ENCODE measurements at regions not wholly inside any gene's neighbourhood (a gene's known extent, or its start where the extent isn't known, plus 50 kb on each side); places are given as distances from the start of the nearest gene placed in this dataset.
"Not testable (repeated sequence)": the region's sequence is repeated elsewhere in the genome, so short reads cannot be mapped to it uniquely, and the experiment has no call there.

DNA sequence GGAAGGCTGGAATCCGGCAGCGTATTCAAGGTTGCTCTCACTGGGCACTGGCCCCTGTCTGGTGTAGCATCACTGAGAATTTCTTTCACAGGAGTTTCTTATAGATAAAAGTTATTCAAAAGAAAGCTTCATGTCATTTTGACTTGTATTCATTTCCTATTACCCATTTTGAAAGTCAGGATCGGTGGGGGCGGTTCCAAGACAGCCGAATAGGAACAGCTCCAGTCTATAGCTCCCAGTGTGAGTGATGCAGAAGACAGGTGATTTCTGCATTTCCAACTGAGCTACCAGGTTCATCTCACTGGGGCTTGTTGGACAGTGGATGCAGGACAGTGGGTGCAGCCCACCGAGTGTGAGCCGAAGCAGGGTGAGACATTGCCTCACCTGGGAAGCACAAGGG, 51.5 kb upstream of the CDC42EP3 start:
- DNase-seq (ENCODE audit: low read depth) = not testable (repeated sequence)

DNA sequence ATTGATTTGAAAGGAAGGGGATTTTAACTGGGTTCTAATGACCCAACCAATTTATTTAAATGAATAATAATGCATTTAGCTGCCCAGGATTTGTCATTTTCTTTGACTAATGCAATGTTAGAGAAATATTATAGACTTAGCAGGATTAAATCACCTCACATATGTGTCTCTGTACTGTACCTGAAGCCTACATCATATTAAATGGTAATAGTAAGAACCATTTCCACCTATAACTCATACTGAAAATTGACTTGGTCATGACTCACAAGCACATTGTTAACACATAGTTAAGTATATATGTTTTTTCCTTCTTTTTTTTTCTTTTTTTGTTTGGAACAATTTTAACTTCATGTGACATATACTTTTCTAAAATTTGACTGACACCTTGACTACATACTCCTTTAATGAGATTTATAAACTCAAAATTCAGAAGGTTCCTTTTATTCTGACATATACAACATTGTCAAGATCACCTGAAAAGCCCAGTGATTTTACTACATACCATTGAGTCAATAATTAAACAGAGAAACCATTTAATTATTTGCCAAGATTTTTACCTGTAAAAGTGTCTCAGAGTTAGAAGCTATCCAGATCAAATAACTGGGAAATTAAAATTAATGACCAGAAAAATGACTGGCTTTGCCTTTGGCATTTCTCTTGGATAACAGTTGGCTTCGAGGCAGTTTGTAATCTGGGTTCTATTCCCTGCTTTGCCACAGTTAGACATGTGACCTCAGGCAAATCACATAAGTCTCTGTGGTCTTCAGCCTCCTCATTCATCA, 58.8 kb upstream of the CDC42EP3 start:
- DNase-seq (ENCODE audit: low read depth) = no peak

DNA sequence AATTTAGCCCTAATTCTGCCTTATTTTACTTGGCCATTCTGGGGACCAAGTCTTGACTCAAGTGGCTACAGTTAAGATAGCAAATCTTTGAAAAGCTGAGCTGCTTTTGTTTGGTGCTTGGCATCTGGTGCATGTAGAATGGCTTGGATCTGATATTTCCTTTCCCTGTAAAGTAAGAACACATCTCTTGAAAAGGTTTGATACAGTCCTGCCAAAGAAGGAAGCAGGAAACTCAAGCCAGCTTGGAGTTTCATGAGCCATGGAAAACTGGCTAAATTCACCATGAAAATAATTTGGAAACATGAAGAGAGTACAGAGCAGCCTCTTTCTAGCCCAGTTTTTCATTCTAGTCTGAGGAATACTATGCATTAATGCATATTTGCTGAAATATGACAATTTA, 61.0 kb upstream of the CDC42EP3 start:
- DNase-seq (ENCODE audit: low read depth) = not testable (repeated sequence)

DNA sequence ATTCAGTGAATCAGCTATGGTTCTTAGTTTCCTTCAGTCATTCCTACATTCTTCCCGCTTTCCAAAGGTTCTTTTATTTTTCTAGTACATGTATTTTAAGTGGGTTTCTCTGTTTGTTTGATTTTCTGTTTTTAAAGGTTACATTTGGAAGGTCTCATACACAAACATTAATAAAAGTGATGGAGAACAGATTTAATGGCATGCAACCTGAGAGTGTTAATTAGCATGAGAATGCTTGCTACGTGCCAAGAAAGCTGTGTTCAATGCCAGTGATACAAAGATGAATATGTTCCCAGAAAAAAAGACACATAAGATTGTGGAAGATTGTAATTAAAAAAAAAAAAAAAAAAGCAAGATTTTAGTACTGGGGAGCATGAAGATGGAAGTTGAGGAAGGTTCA, 61.8 kb upstream of the CDC42EP3 start:
- DNase-seq (ENCODE audit: low read depth) = no peak

DNA sequence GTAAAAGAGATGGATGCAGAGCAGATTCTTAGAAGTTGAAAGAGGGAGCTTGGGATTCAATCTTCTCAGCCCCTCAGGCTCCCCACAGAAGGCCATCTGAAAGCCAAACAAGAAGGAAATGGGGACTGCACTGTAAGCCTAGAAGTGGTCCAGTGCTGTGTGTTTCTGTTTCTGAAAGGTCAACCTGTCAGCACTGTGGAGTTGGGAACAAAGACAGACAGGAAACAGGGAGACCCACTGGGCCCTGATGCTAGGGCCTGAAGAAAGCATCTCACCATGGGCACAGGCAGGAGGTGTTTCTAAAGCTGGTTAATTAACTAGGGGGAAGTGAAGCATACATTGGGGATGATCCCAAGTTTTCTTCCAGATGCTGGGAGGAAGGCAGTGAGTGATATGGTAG, 62.5 kb upstream of the CDC42EP3 start:
- not testable (repeated sequence) for DNase-seq (ENCODE audit: low read depth)

DNA sequence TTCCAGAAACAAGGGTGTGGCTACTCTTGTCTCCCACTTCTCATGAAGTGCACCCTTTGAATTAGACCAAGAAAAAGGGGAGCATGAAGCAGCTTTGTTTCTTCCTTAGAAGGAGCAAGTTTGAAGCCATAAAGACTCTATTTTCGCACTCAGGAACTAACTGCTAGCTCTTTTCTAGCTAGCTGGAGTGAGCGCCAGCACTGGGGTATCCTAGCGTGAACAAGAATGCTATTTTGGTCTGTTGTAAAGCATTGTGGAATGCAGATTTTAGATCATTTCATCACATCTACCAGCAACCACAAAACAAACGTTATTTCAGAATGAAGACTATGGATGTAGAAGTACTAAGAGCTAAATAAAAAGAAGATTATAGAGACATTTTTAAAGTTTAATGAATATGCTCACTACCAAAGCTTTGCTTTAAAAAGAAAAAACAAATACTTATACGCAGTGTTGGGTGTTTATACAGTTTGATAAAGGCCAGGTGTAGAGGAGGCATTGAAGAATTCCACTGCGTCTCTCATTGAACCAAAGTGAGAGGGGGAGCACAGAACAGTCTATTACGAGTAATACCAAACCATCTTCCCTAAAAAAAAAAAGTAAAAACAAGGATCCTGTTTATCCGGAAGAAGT, 63.6 kb upstream of the CDC42EP3 start:
- DNase-seq (ENCODE audit: low read depth) = not testable (repeated sequence)

DNA sequence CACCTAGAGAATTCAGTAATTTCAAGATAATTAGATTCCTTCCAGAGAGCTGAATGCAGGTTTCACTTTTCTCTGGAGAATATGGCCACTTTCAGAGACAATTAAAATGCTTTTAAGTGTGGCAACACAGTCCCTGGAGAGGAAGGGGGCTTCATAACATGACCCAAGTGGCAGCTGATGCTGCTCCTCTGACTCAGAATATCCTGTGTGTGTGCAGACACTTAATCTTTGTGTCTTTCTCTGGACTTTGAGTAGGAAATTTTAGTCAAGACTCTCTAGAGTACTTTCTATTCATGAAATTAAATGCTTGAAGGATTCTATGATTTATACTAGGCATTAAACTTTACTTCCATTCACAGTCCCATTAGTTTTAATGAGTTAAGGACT, 64.1 kb upstream of the CDC42EP3 start:
- not testable (repeated sequence) for DNase-seq (ENCODE audit: low read depth)

DNA sequence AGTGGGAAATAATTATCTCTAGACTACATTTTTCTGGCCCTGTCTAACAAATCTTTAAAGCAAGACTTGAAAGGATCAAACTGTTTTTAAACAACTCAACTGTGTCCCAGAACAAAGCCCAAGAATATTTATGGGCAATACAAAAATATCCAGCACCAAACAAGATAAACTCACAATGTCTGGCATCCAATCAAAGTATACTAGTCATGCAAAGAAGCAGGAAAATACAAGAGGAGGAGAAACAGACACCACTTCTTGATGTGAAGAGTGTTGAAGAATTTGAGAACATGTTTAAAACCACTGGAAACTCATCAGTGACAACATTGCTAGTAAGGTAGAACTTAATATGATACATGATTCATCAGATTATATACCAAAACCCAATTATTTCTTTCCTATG, 66.1 kb upstream of the CDC42EP3 start:
- DNase-seq (ENCODE audit: low read depth) = no peak

DNA sequence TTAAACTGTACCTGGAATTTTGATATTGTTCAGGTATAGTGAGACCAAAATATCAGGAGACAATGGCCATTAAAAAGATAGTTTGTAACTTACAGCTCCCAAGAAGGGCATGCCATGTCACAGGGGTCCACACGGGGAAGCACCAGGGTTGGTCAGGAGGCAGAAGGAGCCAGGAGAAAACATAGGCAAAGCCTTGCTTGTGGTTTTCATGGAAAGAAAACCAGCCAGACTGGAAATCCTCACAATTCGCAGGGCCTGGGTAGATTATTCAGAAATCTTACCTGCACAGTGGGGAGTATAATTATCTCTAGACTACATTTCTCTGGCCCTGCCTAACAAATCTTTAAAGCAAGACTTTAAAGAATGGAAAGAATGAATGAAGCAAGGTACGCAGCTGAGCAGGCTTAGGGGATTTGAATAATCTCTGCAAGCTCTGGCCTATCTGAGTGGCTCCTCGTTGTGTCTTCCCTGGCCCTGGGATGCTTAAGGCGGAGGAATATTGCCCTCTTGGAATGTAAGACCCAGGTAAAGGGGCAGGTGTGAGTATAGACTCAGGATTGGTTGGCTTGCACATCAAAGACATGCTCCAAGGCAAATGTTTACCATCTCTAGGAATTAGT, 66.9 kb upstream of the CDC42EP3 start:
- no peak for DNase-seq (ENCODE audit: low read depth)

DNA sequence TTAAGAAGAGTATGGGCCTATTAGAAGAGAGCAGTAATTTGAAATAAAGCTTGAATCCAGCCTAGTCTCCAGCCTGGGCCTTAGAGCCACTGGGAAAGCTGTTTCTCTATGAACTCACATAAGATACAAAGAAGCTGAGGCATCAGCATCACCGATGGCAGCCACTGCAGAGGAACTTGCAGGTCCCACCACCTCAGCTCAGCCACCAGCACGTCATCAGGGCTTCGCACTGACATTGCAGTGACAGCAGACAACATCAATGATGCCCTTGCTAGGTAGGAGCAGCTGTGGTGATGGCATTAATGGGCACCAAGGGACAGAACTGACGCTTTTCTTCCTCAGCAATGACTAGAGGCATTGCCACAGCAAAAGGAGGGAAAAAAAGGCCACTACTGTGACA, 67.7 kb upstream of the CDC42EP3 start:
- no peak for DNase-seq (ENCODE audit: low read depth)

DNA sequence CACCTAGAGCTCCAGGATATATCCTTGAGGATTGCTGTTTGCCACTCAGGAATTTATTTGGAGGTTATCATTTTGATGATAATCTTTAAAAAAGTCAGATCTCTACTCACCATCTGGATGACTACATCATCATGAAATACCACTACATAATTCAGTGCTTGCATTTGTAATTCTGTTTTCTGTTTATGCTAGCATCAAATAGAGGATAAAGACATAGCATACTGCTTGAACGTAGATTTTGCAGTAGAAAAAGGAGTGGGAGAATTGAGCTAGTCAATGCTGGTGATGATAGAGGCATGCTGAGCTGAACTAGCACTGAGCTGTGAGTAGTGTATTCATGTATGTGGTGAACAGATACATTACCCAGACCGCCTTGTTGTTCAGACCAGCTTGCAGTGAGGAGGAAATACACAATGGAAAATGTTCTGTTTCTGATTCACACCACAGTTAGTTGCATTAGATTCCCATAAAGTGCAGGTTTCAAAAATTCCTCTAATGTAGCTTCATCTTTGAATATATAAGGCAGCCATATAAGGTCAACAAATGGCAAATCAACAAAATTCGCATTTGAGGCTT, 68.8 kb upstream of the CDC42EP3 start:
- no peak for DNase-seq (ENCODE audit: low read depth)

DNA sequence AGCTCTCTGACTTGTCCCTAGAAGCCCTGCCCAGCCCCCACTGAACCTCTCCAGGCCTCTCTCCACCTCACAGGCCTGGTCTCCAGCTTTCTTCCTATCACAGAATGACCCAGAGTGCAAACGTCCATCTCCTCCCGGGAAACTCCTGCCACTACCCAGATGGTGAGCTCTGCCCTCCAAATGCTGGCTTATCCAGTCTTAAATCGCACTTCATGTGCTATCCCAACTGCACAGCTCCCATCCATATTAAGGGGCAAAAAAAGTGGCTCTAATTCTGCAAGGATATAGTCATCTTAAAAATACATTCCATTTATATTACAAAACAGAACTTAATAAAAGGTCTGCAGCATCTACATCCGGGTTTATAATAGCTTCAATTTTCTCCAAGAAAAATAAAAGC, 70.8 kb upstream of the CDC42EP3 start:
- no peak for DNase-seq (ENCODE audit: low read depth)

DNA sequence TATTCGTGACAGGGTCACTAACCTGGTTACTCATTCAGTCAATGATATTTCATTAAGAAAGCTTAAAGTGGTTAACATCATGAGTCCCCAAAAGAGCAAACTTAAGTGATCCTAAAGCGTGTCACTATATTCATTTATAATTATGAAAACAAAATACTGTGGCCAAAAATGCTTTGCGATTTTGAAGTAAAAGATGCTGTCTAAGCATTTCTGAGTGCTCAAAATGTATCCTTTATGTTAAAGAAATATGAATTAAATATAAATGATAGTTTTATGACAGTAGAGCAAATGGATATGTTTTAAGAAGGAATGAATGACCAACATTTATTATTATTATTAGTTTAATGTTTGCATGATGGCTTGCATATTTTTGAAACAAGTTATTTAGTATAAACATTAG, 72.6 kb upstream of the CDC42EP3 start:
- DNase-seq (ENCODE audit: low read depth) = no peak

DNA sequence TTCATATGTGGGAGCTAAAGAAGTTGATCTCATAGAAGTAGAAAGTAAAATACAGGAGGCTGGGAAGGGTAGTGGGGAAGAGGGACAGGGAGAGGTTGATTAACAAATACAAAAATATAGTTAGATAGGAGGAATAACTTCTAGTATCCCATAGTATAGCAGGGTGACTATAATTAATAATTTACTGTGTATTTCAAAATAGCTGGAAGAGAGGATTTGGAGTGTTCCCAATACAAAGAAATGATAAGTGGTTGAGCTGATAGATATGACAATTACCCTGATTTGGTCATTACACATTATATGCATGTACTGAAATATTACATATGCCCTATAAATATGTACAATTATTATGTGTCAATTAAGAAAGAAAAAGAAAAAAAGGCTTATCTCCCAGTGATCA, 73.5 kb upstream of the CDC42EP3 start:
- not testable (repeated sequence) for DNase-seq (ENCODE audit: low read depth)

DNA sequence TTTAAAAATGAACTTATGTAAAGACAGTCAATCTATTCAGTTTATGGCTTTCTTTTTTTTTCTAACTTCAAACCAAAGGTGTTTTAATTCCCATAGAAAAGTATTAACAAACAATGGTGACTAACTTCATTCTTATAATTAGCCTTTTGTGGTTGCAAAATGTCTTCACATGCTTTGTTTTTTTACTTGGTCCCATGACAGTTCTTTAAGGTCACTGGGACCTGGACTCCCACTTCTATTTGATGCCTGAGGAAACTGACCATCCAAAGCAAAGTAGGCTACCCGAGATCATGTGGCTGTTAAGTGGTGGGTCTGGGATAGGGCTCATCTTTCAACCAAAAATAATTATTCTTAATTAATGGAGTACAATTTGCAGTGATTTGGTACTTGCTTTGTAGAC, 74.6 kb upstream of the CDC42EP3 start:
- not testable (repeated sequence) for DNase-seq (ENCODE audit: low read depth)

DNA sequence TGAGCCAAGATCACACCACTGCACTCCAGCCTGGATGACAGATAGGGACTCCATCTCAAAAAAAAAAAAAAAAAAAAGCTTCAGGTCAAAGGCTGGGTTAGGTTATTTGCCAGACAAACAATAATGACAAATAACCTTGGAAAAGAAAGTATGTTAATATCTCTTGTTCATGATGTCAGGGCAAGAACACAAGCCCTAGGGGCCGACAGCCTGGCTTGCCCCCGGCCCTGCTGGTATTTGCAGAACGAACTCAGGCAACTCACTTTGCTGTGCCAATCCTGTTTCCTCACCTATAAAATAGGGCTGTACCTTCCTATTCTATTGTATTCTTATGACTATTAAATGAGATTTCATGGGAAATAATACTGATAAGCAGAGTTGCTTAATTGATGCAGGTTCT, 75.4 kb upstream of the CDC42EP3 start:
- no peak for DNase-seq (ENCODE audit: low read depth)

DNA sequence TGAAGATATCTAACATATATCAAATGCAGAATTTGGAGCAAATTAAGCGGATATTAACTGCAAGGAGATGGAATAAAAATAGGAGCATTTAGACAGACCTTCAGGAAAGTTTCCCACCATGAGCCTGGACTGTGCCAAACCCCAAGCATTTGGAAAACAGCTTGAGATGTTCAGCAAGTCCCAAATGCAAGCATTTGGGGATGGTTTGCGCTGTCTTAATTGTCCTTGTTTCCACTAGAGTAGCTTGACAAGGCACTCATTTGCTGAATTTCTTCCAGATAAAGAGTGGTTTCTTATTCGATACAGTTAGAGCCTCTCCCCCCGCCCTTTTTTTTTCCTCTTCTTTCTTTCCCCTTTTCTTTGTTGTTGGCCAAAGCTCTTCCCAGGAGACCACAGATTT, 77.1 kb upstream of the CDC42EP3 start:
- DNase-seq (ENCODE audit: low read depth) = no peak

DNA sequence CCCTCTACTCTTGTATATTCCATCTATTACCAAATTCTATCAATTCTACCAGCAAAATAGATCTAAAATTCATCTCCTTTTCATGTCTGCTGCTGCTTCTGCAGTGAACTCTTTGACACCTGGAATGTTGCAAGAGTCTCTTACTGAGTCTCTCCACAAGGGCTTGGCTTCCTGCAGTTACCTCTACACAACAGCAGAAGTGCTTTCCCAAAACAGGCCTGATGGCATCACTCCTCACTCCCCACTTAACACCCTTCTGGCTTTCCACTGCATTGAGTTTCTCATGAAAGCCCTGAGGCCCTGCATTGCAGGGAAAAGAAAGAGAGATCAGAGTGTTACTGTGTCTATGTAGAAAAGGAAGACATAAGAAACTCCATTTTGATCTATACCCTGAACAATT, 78.8 kb upstream of the CDC42EP3 start:
- DNase-seq (ENCODE audit: low read depth) = not testable (repeated sequence)

DNA sequence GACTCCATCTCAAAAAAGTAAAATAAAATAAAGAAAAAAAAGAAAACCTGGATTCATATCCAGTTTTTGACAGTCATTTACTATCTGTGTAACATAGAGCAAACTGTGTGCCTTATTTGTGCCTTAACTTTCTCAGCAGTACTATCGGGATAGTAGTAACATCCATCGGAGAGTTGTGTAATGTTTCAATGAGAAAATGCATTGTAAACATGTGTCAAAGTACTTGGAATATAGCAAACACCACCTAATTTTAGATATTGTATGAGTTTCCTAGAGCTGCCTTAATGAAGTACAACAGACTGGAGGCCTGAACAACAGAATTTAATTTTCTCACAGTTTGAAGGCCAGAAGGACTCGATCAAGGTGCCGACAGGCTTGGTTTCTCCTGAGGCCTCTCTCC, 81.3 kb upstream of the CDC42EP3 start:
- no peak for DNase-seq (ENCODE audit: low read depth)

DNA sequence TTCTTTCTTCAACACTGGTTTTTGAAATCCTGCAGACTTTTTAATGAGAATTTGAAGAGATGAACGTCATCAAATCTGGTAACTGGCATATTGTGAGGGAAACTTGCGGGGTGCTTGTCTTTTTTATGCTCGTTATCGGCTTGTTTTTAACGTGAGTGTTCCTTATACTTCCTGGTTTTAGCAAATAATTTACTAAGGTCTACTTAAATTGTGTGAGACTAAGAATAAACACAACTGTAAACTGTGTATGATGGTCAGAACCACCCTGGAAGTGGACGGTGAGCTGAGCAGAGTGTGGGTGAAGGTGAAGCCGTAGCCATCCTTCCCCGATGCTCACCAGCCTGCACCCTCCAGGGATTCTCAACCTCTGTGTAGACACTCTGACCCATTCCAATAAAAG, 82.3 kb upstream of the CDC42EP3 start:
- DNase-seq (ENCODE audit: low read depth) = no peak

DNA sequence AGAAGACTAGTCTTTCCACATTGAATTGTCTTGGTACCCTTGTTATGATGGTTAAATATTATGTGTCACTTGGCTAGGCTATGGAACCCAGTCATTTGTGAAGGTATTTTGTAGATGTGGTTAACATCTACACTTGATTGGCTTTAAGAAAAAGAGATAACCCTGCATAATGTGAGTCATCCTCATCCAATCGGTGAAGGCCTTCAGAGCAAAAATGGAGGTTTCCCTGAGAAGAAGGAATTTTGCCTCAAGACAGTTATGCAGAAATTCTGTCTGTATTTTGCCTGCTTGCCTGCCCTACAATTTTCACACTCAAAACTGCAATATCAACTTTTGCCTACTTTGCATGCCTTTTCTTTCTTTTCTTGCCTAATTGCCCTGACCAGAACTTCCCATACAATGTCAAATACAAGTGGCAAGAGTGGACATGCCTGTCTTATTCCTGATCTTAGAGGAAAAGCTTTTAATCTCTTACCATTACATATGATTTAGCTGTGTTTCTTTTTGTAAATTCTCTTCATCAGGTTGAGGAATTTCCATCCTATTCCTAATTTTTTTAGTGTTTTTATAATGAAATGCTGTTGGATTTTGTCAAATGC, 84.6 kb upstream of the CDC42EP3 start:
- not testable (repeated sequence) for DNase-seq (ENCODE audit: low read depth)

DNA sequence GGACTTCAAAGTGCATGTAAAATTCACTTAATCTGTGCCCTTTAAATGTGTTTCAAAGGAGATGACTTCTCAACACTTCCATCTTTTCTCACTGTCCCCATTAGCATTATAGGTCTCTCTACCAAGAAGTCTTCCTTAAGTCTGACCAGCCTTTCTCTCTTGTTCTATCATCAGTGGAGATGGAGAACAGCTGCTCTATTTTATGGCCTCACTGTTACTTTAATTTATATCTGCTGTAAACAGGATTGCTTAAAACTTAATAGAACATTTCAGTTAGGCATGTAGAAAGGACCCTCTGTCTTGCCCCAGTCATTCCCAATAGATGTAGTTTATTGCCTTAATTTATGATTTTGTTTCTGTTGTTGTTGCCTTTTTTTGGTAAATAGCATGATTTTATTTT, 86.0 kb upstream of the CDC42EP3 start:
- not testable (repeated sequence) for DNase-seq (ENCODE audit: low read depth)

DNA sequence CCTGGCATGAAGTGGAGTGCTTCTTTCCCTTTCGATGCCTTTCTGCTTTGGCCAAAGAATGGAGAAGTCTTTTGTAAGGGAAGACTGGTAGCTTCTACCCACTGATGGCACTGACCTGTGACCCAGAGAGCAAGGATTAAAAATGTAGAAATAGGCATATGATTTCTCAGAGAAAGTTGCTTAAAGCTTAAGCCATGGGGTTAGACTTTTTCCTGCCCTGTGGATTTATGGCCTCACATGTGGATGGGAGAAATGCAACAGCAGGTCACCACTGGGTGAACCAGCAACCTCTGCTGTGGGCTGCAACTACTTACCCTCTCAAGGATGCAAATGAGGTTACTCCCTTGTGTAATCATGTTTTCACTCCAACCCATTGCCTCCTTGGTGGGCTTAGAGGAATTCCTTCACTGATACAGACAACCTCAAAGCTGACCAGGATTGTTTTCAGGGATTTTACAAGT, 86.7 kb upstream of the CDC42EP3 start:
- DNase-seq (ENCODE audit: low read depth) = not testable (repeated sequence)
